GM06990 (cell line): ENCODE measurements at regions not wholly inside any gene's neighbourhood (a gene's known extent, or its start where the extent isn't known, plus 50 kb on each side); places are given as distances from the start of the nearest gene placed in this dataset.

Source experiments
- DNase-seq: peaks from one replicate; pipeline ENCODE4 v3.0.0-alpha.2; 2011; ENCODE audit not compliant: insufficient read length; ENCODE audit errors: extremely low read depth
- H3K27me3 ChIP-seq: replicated peaks from 2 replicates; pipeline ENCODE4 v1.6.0; 2011; ENCODE audit warnings: low read length; ENCODE audit not compliant: control insufficient read depth, insufficient read depth
- H3K36me3 ChIP-seq: 2 replicates; pipeline ENCODE4 v1.5.1; 2011; ENCODE audit warnings: low read length; ENCODE audit not compliant: control insufficient read depth, insufficient read depth
- H3K4me3 ChIP-seq: replicated peaks from 2 replicates; pipeline ENCODE4 v1.5.1; 2011; ENCODE audit warnings: low read depth, mild to moderate bottlenecking, control low read depth, low read length
- CTCF ChIP-seq: IDR thresholded peaks from 2 replicates; pipeline ENCODE4 v1.5.1; 2011; ENCODE audit warnings: low read length, control low read depth, mild to moderate bottlenecking, inconsistent platforms; ENCODE audit not compliant: insufficient read depth, poor library complexity, severe bottlenecking

- no peak for DNase-seq
- Histone ChIP-seq H3K4me3 (no peak overlapping the region), H3K27me3 (no peaks in the 10 kb centered on the region), H3K36me3 (no peaks in the 10 kb centered on the region)
- TF ChIP-seq CTCF: no peak
These were observed 276.5 kb upstream of the ZC3H15 start for GRCh38 chr2:186209532-186209931.

DNA sequence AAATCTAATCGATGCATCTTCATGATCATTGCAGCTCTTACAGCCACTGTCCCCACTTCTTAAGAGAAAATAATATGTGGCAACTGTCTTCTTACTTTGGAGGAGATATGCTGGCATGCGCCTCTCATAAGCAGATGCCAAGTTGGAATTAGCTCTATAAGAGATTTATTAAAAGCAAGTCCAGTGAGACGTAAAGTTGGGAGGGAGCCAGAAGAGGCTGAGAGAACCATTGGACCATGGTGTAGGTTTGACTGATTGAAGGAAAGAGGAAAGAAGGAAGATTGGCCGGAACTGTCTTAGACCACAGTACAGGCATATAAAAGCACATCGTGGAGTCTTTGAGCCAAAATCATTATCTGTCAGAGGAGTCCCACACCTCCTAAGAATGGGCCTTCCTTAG is 265.7 kb upstream of the ZC3H15 start:
- DNase-seq: no peak
- no peak for TF ChIP-seq CTCF

GRCh38 chr2:186229265-186229664 is 256.8 kb upstream of the ZC3H15 start:
- DNase-seq: no peak
- H3K4me3 ChIP-seq: no peak overlapping the region
- no peak for TF ChIP-seq CTCF
- H3K36me3 ChIP-seq: no peaks in the 10 kb centered on the region
- no peaks in the 10 kb centered on the region for H3K27me3 ChIP-seq

More for the DNA sequence above, 265.7 kb upstream of the ZC3H15 start:
- H3K4me3 ChIP-seq: no peak overlapping the region
- no peaks in the 10 kb centered on the region for H3K27me3 ChIP-seq
- H3K36me3 ChIP-seq: no peaks in the 10 kb centered on the region

DNA sequence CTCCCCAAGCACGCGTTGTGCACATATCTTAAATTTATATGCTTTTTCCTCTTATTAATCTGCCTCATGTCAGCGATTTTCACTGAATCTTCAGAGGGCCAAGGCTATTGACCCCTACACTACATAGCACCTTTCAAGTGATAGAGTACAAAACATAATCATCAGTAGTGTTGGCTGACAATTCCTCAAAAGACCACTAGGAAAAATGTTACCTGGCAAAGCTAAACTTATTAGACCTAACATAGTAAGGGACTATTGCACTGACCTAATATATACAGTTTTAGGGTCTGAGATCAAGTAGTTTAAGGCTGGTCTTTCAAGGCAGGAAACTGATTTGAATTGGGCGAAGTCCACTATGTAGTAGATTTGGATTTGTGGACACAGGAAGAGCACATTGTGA is 244.2 kb upstream of the ZC3H15 start:
- TF ChIP-seq CTCF: no peak
- no peaks in the 10 kb centered on the region for H3K36me3 ChIP-seq
- no peak for DNase-seq
- no peaks in the 10 kb centered on the region for H3K27me3 ChIP-seq
- no peak overlapping the region for H3K4me3 ChIP-seq

- no peaks in the 10 kb centered on the region for H3K36me3 ChIP-seq
- H3K4me3 ChIP-seq: no peak overlapping the region
- TF ChIP-seq CTCF: no peak
- DNase-seq: no peak
- H3K27me3 ChIP-seq: no peaks in the 10 kb centered on the region
These were observed 231.3 kb upstream of the ZC3H15 start for GRCh38 chr2:186254759-186255158.

DNA sequence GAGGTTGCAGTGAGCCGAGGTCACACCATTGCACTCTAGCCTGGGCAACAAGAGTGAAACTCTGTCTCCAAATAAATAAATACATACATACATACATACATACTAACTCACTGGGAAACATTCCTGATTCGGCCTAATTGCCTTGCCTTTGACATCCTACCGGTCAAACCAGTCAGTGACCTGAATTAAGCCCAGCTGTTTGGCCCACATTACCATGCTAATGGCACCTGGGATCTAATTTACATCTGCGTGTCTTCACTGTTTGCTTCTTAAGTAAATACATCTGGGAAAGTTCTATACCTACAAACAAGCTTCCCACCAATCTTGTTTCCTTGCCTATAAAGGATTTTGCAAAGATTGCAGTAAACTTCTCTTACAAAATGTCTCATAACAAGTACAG is 230.2 kb upstream of the ZC3H15 start:
- H3K27me3 ChIP-seq: no peaks in the 10 kb centered on the region
- no peak overlapping the region for H3K4me3 ChIP-seq
- TF ChIP-seq CTCF: no peak
- no peaks in the 10 kb centered on the region for H3K36me3 ChIP-seq
- no peak for DNase-seq
